HEK293T (cell line): ENCODE measurements at regions not wholly inside any gene's neighbourhood (a gene's known extent, or its start where the extent isn't known, plus 50 kb on each side); places are given as distances from the start of the nearest gene placed in this dataset.

Experiments
- BHLHE40 ChIP-seq: fragments of 450-650 bp; IDR thresholded peaks from 2 replicates; pipeline ENCODE4 v1.6.1; 2016; ENCODE audit warnings: mild to moderate bottlenecking, moderate library complexity, borderline replicate concordance
- FOXK2 ChIP-seq: fragments of 450-650 bp; IDR thresholded peaks from 2 replicates; pipeline ENCODE4 v1.6.1; 2016; ENCODE audit warnings: mild to moderate bottlenecking
- HDGF ChIP-seq: fragments of 450-650 bp; IDR thresholded peaks from 2 replicates; pipeline ENCODE4 v1.6.1; 2017; ENCODE audit warnings: antibody characterized with exemption, borderline replicate concordance
- LEF1 ChIP-seq: fragments of 450-650 bp; IDR thresholded peaks from 2 replicates; pipeline ENCODE4 v1.6.1; 2017; ENCODE audit warnings: mild to moderate bottlenecking, borderline replicate concordance
- PKNOX1 ChIP-seq: fragments of 450-650 bp; IDR thresholded peaks from 2 replicates; pipeline ENCODE4 v1.6.1; 2016
- SUZ12 ChIP-seq: fragments of 450-650 bp; IDR thresholded peaks from 2 replicates; pipeline ENCODE4 v1.6.1; 2016; ENCODE audit warnings: mild to moderate bottlenecking
- TARDBP ChIP-seq: fragments of 450-650 bp; IDR thresholded peaks from 2 replicates; pipeline ENCODE4 v1.6.1; 2016

- TF ChIP-seq HDGF (no peak), BHLHE40 (no peak), LEF1 (no peak), SUZ12 (no peak), TARDBP (no peak), FOXK2 (no peak), PKNOX1 (no peak)
Measured at GRCh38 chr4:137363496-137363895, 168.8 kb downstream of the PCDH18 start.
